GM12878 (cell line): ENCODE measurements at regions not wholly inside any gene's neighbourhood (a gene's known extent, or its start where the extent isn't known, plus 50 kb on each side); places are given as distances from the start of the nearest gene placed in this dataset.

Source experiments
- ATAC-seq: fragments of 200-7000 bp; cut with Tn5 transposase; 3 replicates; pipeline ENCODE4 v1.9.1; 2020; ENCODE audit warnings: mild to moderate bottlenecking, moderate library complexity
- BruUV-seq: library from RNA; stranded (reverse); fragments of 400-500 nt; replicated peaks from 2 replicates; lab custom pipeline; 2021; lab: Mats Ljungman, UMichigan
- CTCF ChIA-PET: fragments of 300-600 bp; sonication (Branson Sonifier 250); formaldehyde crosslinking; extraction: SDS; loops from one replicate; lab custom pipeline; 2021; ENCODE audit warnings: inconsistent platforms; lab: Yijun Ruan, JAX
- POLR2A ChIA-PET: fragments of 350-600 bp; formaldehyde crosslinking; extraction: SDS; loops from one replicate; lab custom pipeline; 2021; ENCODE audit warnings: inconsistent platforms; lab: Charles Lee
- RAD21 ChIA-PET: fragments of 300-600 bp; sonication (Branson Sonifier 250); formaldehyde crosslinking; loops from one replicate; lab custom pipeline; 2023; ENCODE audit warnings: antibody characterized with exemption; ENCODE audit not compliant: unreplicated experiment; lab: Charles Lee
- SMC1A ChIA-PET: fragments of 300-600 bp; sonication (Branson Sonifier 250); formaldehyde crosslinking; loops from one replicate; lab custom pipeline; 2023; ENCODE audit not compliant: unreplicated experiment, uncharacterized antibody; lab: Charles Lee
- DNase-seq: peaks from one replicate; pipeline ENCODE4 v3.0.0-alpha.2; 2011; ENCODE audit warnings: low read depth, low spot score
- FAIRE-seq: peaks from 3 replicates; lab custom pipeline; 2011; peaks lifted over from hg19 to GRCh38; lab: Jason Lieb, UNC
- H2AFZ ChIP-seq: 2 replicates; pipeline ENCODE4 v1.6.0; 2011; ENCODE audit warnings: low read depth, low read length, control low read depth; ENCODE audit not compliant: control insufficient read depth
- H3K27ac ChIP-seq: 2 replicates; pipeline ENCODE4 v1.5.1; 2011; ENCODE audit warnings: control low read depth; ENCODE audit not compliant: control insufficient read depth, insufficient read depth
- H3K27me3 ChIP-seq, 2 experiments: replicated peaks in 1 of 2; 2 replicates each; pipeline versions ENCODE4 v1.6.0 to v1.6.1; 2011; ENCODE audit warnings: low read length in 1 of 2; ENCODE audit not compliant: control insufficient read depth in 2 of 2, insufficient read depth in 2 of 2
- H3K36me3 ChIP-seq, 2 experiments: 2 replicates each; pipeline ENCODE4 v1.5.1; 2011; ENCODE audit warnings: low read length in 1 of 2; ENCODE audit not compliant: control insufficient read depth in 2 of 2, insufficient read depth in 2 of 2
- H3K4me1 ChIP-seq: 2 replicates; pipeline ENCODE4 v1.6.1; 2011; ENCODE audit warnings: mild to moderate bottlenecking, low read length, moderate library complexity, mixed read lengths; ENCODE audit not compliant: control insufficient read depth, insufficient read depth
- H3K4me2 ChIP-seq: 2 replicates; pipeline ENCODE4 v1.6.0; 2011; ENCODE audit warnings: control low read depth; ENCODE audit not compliant: control insufficient read depth, insufficient read depth
- H3K4me3 ChIP-seq: fragments of 200-600 bp; sonication (generic); 2 replicates; pipeline ENCODE4 v1.5.1; 2016
- H3K79me2 ChIP-seq: 2 replicates; pipeline ENCODE4 v1.6.0; 2011; ENCODE audit warnings: low read length; ENCODE audit not compliant: control insufficient read depth, insufficient read depth
- H3K9ac ChIP-seq: 2 replicates; pipeline ENCODE4 v1.8.0; 2011; ENCODE audit warnings: low read length, control low read depth, mixed read lengths; ENCODE audit not compliant: control insufficient read depth, insufficient read depth
- H3K9me3 ChIP-seq: replicated peaks from 3 replicates; pipeline ENCODE4 v1.5.1; 2011; ENCODE audit warnings: mild to moderate bottlenecking, low read length; ENCODE audit not compliant: control insufficient read depth, insufficient read depth
- H4K20me1 ChIP-seq: 2 replicates; pipeline ENCODE4 v1.6.0; 2011; ENCODE audit not compliant: control insufficient read depth, insufficient read depth
- CTCF ChIP-seq, 3 experiments: IDR thresholded peaks in 2 of 3; conservative IDR thresholded peaks in 1 of 3; 2 replicates each; pipeline ENCODE4 v1.5.1; 2011; ENCODE audit warnings: low read depth in 3 of 3, low read length in 3 of 3, mild to moderate bottlenecking in 3 of 3, control low read depth in 2 of 3, moderate library complexity in 2 of 3, inconsistent platforms in 1 of 3, mixed read lengths in 1 of 3; ENCODE audit not compliant: control insufficient read depth in 2 of 3, insufficient read depth in 1 of 3; ENCODE audit errors: extremely low read depth in 1 of 3
- HSF1 ChIP-seq: fragments of 150-350 bp; IDR thresholded peaks from 2 replicates; pipeline ENCODE4 v1.6.1; 2014; ENCODE audit warnings: mild to moderate bottlenecking, low read depth, low read length
- RAD21 ChIP-seq: IDR thresholded peaks from 2 replicates; pipeline ENCODE4 v1.6.1; 2011; ENCODE audit warnings: mild to moderate bottlenecking, low read depth, low read length, moderate library complexity; ENCODE audit not compliant: insufficient read depth
- SMC3 ChIP-seq: IDR thresholded peaks from 2 replicates; pipeline ENCODE4 v1.6.1; 2011; ENCODE audit warnings: low read length, improper control_type of control experiment, borderline replicate concordance
- TARDBP ChIP-seq: IDR thresholded peaks from 2 replicates; pipeline ENCODE4 v1.6.1; 2016; ENCODE audit warnings: borderline replicate concordance
- ZBTB40 ChIP-seq: fragments of 450-650 bp; IDR thresholded peaks from 2 replicates; pipeline ENCODE4 v1.6.1; 2016; ENCODE audit warnings: mild to moderate bottlenecking, moderate library complexity, borderline replicate concordance
- WGBS: methylation state at CpG from one replicate; pipeline ENCODE4 v1.1.6; 2016; ENCODE audit warnings: low lambda C conversion rate; ENCODE audit not compliant: insufficient replicate concordance, insufficient coverage; ENCODE audit errors: missing lambda C conversion rate; 5-methylcytosine and 5-hydroxymethylcytosine counted together
- in situ Hi-C: fragments of 300-500 bp; cut with MboI; formaldehyde crosslinking; loops from 9 replicates; pipeline ENCODE4 v1.14.3; 2018; ENCODE audit warnings: mixed read lengths
- intact Hi-C: fragments of 100-400 bp; cut with micrococcal nuclease; formaldehyde crosslinking; loops from one replicate; pipeline ENCODE4 v1.14.2; 2022; ENCODE audit not compliant: unreplicated experiment

GRCh38 chr13:89925107-89925506 lies 1422.4 kb upstream of the MIR17HG start:
- TF ChIP-seq HSF1 (no peak), SMC3 (peak; percentile 5; the same call in 1 of the 2 replicates), ZBTB40 (no peak), CTCF (IDR thresholded peaks at IDR 0.05 in 2 of 3, conservative IDR thresholded peaks at IDR 0.05 in 1 of 3; ENCODE audit: control insufficient read depth in 2 of 3, extremely low read depth in 1 of 3, insufficient read depth in 1 of 3, low read depth in 3 of 3, low read length in 3 of 3) (peak in 2 of 3 experiments; percentile 34 to 52; a peak in 3 of 6 replicates), TARDBP (no peak), RAD21 (peak; percentile 44; the same call in 1 of the 2 replicates)

More at GRCh38 chr13:89925107-89925506, 1422.4 kb upstream of the MIR17HG start:
- ChIA-PET POLR2A (interaction anchor here (0.6 kb wide), 1 partner anchor 16 kb away, joined by 4 read pairs; no protein-coding TSS in a partner anchor), RAD21 (interaction anchor here (1.8 kb wide), 1 partner anchor 229 kb away, joined by 4 read pairs; no protein-coding TSS in a partner anchor), SMC1A (interaction anchor here (1.0 kb wide), 1 partner anchor 16 kb away, joined by 3 read pairs; no protein-coding TSS in a partner anchor), CTCF (interaction anchor here (1.0 kb wide), 1 partner anchor 23 kb away, joined by 4 read pairs; no protein-coding TSS in a partner anchor)
- in situ Hi-C loops = no loop called here
- Histone ChIP-seq H3K36me3 (no peaks in the 10 kb centered on the region), H3K79me2 (no peaks in the 10 kb centered on the region), H4K20me1 (no peaks in the 10 kb centered on the region), H3K9me3 (no peaks in the 10 kb centered on the region), H3K4me2 (no peak overlapping the region), H3K9ac (no peak overlapping the region), H3K4me3 (no peak overlapping the region), H2AFZ (no peak overlapping the region), H3K4me1 (no peaks in the 10 kb centered on the region), H3K27me3 (no peaks in the 10 kb centered on the region), H3K27ac (no peak overlapping the region)
- WGBS = 87% methylated on average over 2 of the region's 2 CpGs
- BruUV-seq = no TSS peak
- FAIRE-seq = no peak
- peak; percentile 62 for ATAC-seq
- no peak for DNase-seq
- intact Hi-C loops = loop anchor here (10.0 kb wide), 3 partner anchors 560 to 940 kb away; no protein-coding TSS in a partner anchor
